GM13977 (cell line): ENCODE measurements at regions not wholly inside any gene's neighbourhood (a gene's known extent, or its start where the extent isn't known, plus 50 kb on each side); places are given as distances from the start of the nearest gene placed in this dataset.
"Not testable (repeated sequence)": the region's sequence is repeated elsewhere in the genome, so short reads cannot be mapped to it uniquely, and the experiment has no call there.

Source experiments
- DNase-seq: peaks from one replicate; pipeline ENCODE4 v3.0.0; 2012; ENCODE audit warnings: low spot score
- in situ Hi-C: fragments of 300-500 bp; cut with MboI; formaldehyde crosslinking; loops from one replicate; pipeline ENCODE4 v1.12.0; 2022; ENCODE audit warnings: low sequenced_read_pairs, low pct_unique_long_range_greater_than_20kb, mixed read lengths, inconsistent platforms; ENCODE audit not compliant: unreplicated experiment

DNA sequence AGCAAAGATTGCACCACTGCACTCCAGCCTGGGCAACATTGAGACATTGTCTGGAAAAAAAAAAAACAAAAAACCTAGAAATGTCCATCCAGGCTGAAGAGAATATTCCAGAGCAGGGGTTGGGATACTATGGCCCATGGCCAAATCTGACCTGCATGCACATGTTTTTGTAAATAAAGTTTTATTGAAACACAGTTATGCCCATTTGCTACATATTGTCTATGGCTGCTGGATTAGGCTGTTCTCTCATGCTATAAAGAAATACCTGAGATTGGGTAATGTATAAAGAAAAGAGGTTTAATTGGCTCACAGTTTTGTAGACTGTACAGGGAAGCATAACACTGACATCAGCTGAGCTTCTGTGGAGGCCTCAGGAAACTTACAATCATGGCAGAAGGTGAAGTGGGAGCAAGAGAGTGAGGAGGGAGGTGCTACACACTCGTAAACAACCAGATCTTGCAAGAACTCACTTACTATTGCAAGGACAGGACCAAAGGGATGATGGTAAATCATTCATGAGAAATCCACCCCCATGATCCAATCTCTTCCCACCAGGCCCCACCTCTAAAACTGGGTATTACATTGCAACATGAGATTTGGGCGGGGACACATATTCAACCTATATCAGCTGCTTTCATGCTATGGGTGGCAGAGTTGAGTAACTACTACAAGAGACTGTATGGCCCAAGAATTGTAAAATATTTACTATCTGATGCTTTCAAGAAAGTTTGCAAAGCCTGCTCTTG is 137.8 kb upstream of the ROPN1B start:
- in situ Hi-C loops, DNase-seq: not testable (repeated sequence)

GRCh38 chr3:125835562-125835961 is 133.4 kb upstream of the ROPN1B start:
- in situ Hi-C loops, DNase-seq: not testable (repeated sequence)

DNA sequence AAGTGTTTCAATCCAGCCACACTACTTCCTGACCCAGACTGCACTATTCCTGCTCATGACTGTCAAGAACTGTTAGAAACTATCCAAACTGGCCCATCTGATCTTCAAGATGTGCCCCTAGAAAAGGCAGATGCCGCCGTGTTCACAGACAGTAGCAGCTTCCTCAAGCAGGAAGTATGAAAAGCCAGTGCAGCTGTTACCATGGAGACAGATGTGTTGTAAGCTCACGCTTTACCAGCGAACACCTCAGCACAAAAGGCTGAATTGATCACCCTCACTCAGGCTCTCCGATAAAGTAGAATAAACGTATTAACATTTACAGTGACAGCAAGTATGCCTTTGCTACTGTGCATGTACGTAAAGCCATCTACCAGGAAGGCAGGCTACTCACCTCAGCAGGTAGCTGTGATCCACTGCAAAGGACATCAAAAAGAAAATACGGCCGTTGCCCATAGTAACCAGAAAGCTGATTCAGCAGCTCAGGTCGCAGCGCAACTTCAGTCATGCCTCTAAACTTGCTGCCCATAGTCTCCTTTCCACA is 132.9 kb upstream of the ROPN1B start:
- DNase-seq, in situ Hi-C loops: not testable (repeated sequence)

DNA sequence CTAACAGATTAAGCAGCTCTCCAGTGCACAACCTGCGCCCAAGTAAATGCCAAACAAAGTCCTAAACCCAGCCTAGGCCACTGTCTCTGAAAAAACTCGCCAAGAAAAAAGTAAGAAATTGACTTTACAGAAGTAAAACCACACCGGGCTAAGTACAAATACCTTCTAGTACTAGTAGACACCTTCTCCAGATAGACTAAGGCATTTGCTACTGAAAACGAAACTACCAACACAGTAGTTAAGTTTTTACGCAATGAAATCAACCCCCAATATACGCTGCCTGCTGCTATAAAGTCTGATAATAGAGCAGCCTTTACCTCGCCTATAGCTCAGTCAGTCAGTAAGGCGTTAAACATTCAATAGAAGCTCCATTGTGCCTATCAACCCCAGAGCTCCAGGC is 132.2 kb upstream of the ROPN1B start:
- in situ Hi-C loops, DNase-seq: not testable (repeated sequence)

DNA sequence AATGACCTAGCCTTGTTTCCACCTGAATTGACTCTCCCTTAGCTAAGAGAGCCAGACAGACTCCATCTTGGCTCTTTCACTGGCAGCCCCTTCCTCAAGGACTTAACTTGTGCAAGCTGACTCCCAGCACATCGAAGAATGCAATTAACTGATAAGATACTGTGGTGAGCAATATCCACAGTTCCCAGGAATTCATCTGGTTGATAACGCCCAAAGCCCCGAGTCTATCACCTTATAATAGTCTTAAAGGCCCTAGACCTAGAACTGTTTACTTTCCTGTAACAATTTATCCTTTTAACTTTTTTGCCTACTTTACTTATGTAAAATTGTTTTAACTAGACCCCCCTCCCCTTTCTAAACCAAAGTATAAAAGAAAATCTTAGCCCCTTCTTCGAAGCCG is 130.1 kb upstream of the ROPN1B start:
- in situ Hi-C loops, DNase-seq: not testable (repeated sequence)

- DNase-seq, in situ Hi-C loops: not testable (repeated sequence)
These were observed 128.5 kb upstream of the ROPN1B start for GRCh38 chr3:125840465-125840864.

DNA sequence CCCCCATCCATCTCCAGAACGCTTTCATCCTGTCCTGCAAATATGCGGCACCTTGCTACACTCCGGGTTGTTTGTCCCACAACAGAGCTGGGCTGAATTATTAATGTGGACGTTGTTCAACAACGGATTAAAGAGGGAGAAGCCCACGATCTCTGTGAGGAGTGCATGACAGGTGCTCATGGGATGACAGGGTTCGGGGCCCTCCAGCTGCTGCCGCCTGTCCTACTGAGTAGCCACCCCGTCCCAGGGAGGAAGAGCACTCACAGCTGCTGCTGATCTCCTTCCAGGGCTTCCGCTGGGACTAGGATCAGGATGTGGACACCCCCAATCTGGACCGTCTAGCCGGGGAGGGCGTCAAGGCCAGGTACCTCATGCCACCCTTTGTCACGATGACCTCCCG is 121.0 kb upstream of the ROPN1B start:
- DNase-seq, in situ Hi-C loops: not testable (repeated sequence)

DNA sequence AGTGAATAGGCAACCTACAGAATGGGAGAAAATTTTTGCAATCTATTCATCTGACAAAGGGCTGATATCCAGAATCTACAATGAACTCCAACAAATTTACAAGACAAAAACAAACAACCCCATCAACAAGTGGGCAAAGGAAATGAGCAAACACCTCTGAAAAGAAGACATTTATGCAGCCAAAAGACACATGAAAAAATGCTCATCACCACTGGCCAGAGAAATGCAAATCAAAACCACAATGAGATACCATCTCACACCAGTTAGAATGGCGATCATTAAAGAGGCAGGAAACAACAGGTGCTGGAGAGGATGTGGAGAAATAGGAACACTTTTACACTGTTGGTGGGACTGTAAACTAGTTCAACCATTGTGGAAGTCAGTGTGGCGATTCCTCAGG is 114.0 kb upstream of the ROPN1B start:
- in situ Hi-C loops, DNase-seq: not testable (repeated sequence)

DNA sequence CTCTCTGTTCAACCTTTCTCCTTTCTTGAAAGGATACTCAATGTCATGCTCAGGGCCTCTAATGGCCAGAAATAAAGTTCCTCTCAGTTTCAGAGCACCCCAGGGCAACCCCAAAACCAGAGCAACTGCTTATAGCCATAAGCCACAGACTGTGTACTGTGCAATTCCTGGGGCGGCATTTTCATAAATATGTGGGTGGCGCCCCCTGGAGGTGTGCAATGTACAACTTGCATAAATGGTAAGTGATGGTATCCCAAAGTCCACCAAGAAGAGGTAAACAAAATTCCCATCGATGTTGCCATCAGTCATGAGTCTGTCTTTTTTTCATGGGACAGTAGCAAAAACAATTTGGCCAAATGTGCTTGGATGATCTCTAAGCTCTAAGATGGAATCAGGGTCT is 108.4 kb upstream of the ROPN1B start:
- DNase-seq, in situ Hi-C loops: not testable (repeated sequence)

DNA sequence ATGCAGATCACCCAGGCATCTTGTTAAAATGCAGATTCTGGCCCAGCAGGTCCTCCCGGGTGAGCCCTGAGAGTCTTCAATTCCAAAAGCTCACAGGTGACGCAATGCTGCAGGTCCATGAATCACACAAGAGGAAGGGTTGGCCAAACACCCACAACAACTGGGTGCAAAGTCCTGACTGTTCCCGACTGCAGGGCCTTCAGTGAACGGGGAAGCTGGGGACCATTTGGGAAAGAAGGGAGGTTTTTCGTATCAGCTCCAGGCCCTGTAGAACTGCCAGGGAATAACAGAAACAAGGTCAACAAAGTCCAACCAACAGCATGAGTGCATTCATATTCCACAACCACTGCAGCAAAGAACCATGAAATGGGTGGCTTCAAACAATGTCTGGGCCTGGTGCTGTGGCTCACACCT is 106.1 kb upstream of the ROPN1B start:
- in situ Hi-C loops, DNase-seq: not testable (repeated sequence)

GRCh38 chr3:125864532-125864931 is 104.4 kb upstream of the ROPN1B start:
- in situ Hi-C loops, DNase-seq: not testable (repeated sequence)

DNA sequence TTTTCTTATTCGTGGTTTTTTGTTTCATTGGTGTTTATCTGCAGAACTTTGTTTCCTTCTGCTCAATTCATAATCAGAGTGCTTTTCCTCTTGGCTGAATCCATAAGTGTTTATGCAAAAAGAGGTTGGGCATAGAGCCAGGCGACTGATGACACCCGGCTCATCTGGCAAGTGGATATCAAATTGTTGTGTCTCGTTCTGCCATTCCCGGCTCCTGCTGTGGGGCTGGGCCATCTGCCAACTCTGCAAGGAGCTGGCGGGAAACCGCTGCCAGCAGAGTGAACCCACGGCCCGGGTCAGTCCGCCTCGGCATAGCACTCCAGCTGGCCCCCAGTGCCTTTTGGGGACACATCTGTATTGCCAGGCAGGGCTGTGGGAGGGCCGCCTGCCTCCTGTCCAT is 83.0 kb upstream of the ROPN1B start:
- DNase-seq, in situ Hi-C loops: not testable (repeated sequence)

DNA sequence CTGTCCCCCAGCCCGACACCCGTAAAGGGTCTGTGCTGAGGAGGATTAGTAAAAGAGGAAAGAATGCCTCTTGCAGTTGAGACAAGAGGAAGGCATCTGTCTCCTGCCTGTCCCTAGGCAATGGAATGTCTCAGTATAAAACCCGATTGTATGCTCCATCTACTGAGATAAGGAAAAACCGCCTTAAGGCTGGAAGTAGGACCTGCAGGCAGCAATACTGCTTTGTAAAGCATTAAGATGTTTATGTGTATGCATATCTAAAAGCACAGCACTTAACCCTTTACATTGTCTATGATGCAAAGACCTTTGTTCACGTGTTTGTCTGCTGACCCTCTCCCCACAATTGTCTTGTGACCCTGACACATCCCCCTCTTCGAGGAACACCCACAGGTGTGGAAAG is 69.8 kb upstream of the ROPN1B start:
- in situ Hi-C loops, DNase-seq: not testable (repeated sequence)

DNA sequence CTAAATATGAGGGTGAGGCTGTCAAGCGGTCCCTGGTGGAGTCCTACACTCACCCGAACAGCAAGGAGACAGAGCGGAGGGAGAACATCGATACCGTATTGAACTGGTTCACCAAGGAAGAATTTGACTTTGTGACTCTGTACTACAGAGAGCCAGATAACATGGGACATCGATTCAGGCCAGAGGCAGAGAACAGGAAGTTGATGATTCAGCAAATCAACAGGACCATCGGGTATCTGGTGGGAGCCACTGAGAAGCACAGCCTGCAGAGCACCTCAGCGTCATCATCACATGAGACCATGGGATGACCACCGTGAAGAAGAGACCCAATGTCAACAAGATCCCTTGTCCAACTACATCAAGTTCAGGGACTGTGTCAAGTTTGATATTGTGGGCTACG is 67.5 kb upstream of the ROPN1B start:
- DNase-seq, in situ Hi-C loops: not testable (repeated sequence)

DNA sequence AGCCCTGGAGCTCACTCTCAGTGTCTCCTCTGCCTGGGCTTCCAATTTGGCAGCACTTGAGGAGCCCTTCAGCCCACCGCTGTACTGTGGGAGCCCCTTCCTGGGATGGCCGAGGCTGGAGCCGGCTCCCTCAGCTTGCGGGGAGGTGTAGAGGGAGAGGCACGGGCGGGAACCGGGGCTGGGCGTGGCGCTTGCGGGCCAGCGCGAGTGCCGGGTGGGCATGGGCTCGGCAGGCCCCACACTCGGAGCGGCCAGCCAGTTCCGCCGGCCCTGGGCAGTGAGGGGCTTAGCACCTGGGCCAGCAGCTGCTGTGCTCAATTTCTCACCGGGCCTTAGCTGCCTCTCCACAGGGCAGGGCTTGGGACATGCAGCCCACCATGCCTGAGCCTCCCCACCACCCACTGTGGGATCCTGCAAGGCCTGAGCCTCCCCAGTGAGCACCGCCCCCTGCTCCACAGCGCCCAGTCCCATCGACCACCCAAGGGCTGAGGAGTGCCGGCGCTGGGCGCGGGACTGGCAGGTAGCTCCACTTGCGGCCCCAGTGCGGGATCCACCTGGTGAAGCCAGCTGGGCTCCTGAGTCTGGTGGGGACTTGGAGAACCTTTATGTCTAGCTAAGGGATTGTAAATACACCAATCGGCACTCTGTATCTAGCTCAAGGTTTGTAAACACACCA is 65.1 kb upstream of the ROPN1B start:
- DNase-seq, in situ Hi-C loops: not testable (repeated sequence)

DNA sequence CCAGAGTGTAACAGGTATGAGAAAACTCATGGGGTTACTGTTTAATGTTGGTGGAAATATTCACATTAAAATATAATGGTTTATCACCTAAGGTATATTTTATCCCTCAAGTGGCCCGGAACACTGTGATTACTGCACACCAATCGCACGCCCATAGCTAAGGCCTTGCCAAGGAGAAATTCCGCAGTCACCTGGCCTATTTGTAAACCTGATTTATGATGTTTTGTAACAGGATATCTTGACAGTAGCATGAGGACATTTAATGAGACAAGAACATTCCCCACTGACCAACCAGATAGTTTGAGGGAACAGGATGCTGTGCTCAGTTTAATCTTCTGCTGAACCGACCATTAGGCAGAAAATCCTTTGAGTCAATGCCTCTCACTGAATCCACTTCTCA is 61.7 kb upstream of the ROPN1B start:
- DNase-seq, in situ Hi-C loops: not testable (repeated sequence)

GRCh38 chr3:125910851-125911250 is 58.1 kb upstream of the ROPN1B start:
- DNase-seq, in situ Hi-C loops: not testable (repeated sequence)

DNA sequence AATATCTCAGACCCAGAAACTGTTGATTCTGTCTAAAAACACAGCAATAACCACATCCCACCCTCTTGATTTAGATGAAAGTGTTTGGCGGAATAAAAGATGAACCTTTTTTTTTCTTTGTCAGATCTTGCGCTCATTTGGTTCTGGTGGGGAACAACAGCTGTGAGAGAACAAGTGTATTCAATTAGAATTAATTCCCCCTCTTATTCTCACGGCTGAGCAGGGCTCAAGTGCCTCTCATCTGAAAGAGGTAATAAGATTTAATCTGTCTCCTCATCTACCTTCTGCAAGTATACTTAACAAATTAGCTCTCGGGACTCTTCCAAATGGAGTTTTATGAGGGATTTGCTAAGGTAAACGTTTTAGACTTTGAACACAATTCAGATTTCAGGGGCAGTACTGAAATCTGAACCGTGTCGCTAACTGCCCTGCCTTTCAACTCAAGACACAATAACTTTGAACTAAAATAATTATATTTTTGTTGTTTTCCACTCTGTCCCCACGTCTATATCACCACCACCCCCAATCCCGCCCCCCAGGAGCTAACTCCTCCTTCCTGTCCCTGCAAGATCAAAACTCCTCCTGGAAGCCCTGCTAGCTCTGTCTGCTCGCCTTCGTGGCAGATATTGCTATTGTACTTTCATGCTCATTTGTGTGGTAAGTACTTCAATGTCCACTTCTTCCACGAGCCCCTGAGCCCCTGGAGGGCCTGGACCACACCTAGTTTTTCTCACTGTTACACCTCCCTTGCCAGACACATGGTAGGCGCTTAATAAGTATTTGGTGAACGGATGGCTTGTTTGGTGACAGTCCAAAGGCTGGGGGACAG is 54.2 kb upstream of the ROPN1B start:
- in situ Hi-C loops, DNase-seq: not testable (repeated sequence)
